ENCODE measurements at regions not wholly inside any gene's neighbourhood (a gene's known extent, or its start where the extent isn't known, plus 50 kb on each side); places are given as distances from the start of the nearest gene placed in this dataset.
"Not testable (repeated sequence)": the region's sequence is repeated elsewhere in the genome, so short reads cannot be mapped to it uniquely, and the experiment has no call there.

- DNase-seq (ENCODE audit: low read depth in 3 of 3) = no peak
These were observed 112.5 kb downstream of the RRAGC start for GRCh38 chr1:38746941-38747600.

- no peak for DNase-seq (ENCODE audit: low read depth in 3 of 3)
These were observed 113.1 kb downstream of the RRAGC start for GRCh38 chr1:38746402-38746935.

- no peak for DNase-seq (ENCODE audit: low read depth in 3 of 3)
These were observed 113.8 kb downstream of the RRAGC start for GRCh38 chr1:38745476-38746401.

- no peak for DNase-seq (ENCODE audit: low read depth in 3 of 3)
These were observed 114.9 kb downstream of the RRAGC start for GRCh38 chr1:38744452-38745350.

GRCh38 chr1:38743184-38743583, 116.4 kb downstream of the RRAGC start:
- no peak for DNase-seq (ENCODE audit: low read depth in 3 of 3)

GRCh38 chr1:38741341-38741740, 118.2 kb downstream of the RRAGC start:
- no peak for DNase-seq (ENCODE audit: low read depth in 3 of 3)

- no peak for DNase-seq (ENCODE audit: low read depth in 3 of 3)
These were observed 119.1 kb downstream of the RRAGC start for GRCh38 chr1:38740487-38740886.

- no peak for DNase-seq (ENCODE audit: low read depth in 3 of 3)
These were observed 121.4 kb downstream of the RRAGC start for GRCh38 chr1:38738207-38738606.

GRCh38 chr1:38736399-38736798, 123.2 kb downstream of the RRAGC start:
- no peak for DNase-seq (ENCODE audit: low read depth in 3 of 3)

- no peak for DNase-seq (ENCODE audit: low read depth in 3 of 3)
These were observed 123.9 kb downstream of the RRAGC start for GRCh38 chr1:38735651-38736161.

GRCh38 chr1:38733761-38734160, 125.8 kb downstream of the RRAGC start:
- no peak for DNase-seq (ENCODE audit: low read depth in 3 of 3)

GRCh38 chr1:38730511-38731397, 128.8 kb downstream of the RRAGC start:
- no peak for DNase-seq (ENCODE audit: low read depth in 3 of 3)

- DNase-seq (ENCODE audit: low read depth in 3 of 3) = no peak
These were observed 131.0 kb downstream of the RRAGC start for GRCh38 chr1:38728585-38728908.

GRCh38 chr1:38727684-38728584, 131.6 kb downstream of the RRAGC start:
- DNase-seq (ENCODE audit: low read depth in 3 of 3) = no peak

- DNase-seq (ENCODE audit: low read depth in 3 of 3) = not testable (repeated sequence)
These were observed 134.1 kb downstream of the RRAGC start for GRCh38 chr1:38725321-38725961.

- no peak for DNase-seq (ENCODE audit: low read depth in 3 of 3)
These were observed 135.1 kb downstream of the RRAGC start for GRCh38 chr1:38724160-38725131.

GRCh38 chr1:38721816-38722215, 137.8 kb downstream of the RRAGC start:
- no peak for DNase-seq (ENCODE audit: low read depth in 3 of 3)

- DNase-seq (ENCODE audit: low read depth in 3 of 3) = no peak
These were observed 139.7 kb downstream of the RRAGC start for GRCh38 chr1:38719880-38720279.
